Uterus (tissue), 2 donors: ENCODE measurements at regions not wholly inside any gene's neighbourhood (a gene's known extent, or its start where the extent isn't known, plus 50 kb on each side); places are given as distances from the start of the nearest gene placed in this dataset.

ENCODE experiments used
- POLR2A ChIP-seq, 2 donors: fragments of 450-650 bp; IDR thresholded peaks; one replicate each; pipeline ENCODE4 v1.6.1; 2016; ENCODE audit warnings: antibody characterized with exemption in 2 of 2, mild to moderate bottlenecking in 1 of 2, moderate library complexity in 1 of 2
- TF ChIP-seq, protein P1 (sequence below), 4 experiments: fragments of 200-600 bp in 2 of 4; fragments of 450-650 bp in 2 of 4; sonication (generic) in 2 of 4; IDR thresholded peaks; one replicate each; pipeline ENCODE4 v1.5.1; 2016 to 2019; ENCODE audit warnings: antibody characterized with exemption in 4 of 4, mild to moderate bottlenecking in 2 of 4, moderate library complexity in 1 of 4

- no peak for TF ChIP-seq POLR2A (IDR thresholded peaks at IDR 0.05)
- TF ChIP-seq, protein P1, sequence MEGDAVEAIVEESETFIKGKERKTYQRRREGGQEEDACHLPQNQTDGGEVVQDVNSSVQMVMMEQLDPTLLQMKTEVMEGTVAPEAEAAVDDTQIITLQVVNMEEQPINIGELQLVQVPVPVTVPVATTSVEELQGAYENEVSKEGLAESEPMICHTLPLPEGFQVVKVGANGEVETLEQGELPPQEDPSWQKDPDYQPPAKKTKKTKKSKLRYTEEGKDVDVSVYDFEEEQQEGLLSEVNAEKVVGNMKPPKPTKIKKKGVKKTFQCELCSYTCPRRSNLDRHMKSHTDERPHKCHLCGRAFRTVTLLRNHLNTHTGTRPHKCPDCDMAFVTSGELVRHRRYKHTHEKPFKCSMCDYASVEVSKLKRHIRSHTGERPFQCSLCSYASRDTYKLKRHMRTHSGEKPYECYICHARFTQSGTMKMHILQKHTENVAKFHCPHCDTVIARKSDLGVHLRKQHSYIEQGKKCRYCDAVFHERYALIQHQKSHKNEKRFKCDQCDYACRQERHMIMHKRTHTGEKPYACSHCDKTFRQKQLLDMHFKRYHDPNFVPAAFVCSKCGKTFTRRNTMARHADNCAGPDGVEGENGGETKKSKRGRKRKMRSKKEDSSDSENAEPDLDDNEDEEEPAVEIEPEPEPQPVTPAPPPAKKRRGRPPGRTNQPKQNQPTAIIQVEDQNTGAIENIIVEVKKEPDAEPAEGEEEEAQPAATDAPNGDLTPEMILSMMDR (IDR thresholded peaks at IDR 0.05): no peak
Measured at GRCh38 chr4:107166873-107167450, 130.8 kb upstream of the DKK2 start.
